T-cell (primary cell): ENCODE measurements at regions not wholly inside any gene's neighbourhood (a gene's known extent, or its start where the extent isn't known, plus 50 kb on each side); places are given as distances from the start of the nearest gene placed in this dataset.
"Not testable (repeated sequence)": the region's sequence is repeated elsewhere in the genome, so short reads cannot be mapped to it uniquely, and the experiment has no call there.

Experiments used
- ATAC-seq, 4 experiments: fragments of 200-7000 bp in 3 of 4; fragments of 150-1000 bp in 1 of 4; cut with Tn5 transposase; replicated peaks in 1 of 4; 1 replicate in 3 of 4; 2 replicates in 1 of 4; pipeline ENCODE4 v1.10.0; 2021; ENCODE audit warnings: moderate library complexity in 3 of 4, mild to moderate bottlenecking in 2 of 4, moderate number of reproducible peaks in 1 of 4
- CTCF ChIA-PET, 2 donors: fragments of 300-600 bp; sonication (Branson Sonifier 250); formaldehyde crosslinking; loops; one replicate each; lab custom pipeline; 2022; ENCODE audit warnings: antibody characterized with exemption in 2 of 2; lab: Charles Lee
- POLR2A ChIA-PET, 2 donors: fragments of 300-600 bp; sonication (Branson Sonifier 250); formaldehyde crosslinking; loops; one replicate each; lab custom pipeline; 2022; ENCODE audit warnings: antibody characterized with exemption in 2 of 2; lab: Charles Lee
- DNase-seq, 35 experiments: peaks; one replicate each; pipeline versions ENCODE4 v3.0.0 to v3.0.0-alpha.2; 2013 to 2023
- H3K27ac ChIP-seq: one replicate; pipeline ENCODE4 v1.5.1; 2013; ENCODE audit warnings: low read length
- H3K27me3 ChIP-seq, 2 experiments: replicated peaks in 1 of 2; 1 replicate in 1 of 2; 2 replicates in 1 of 2; pipeline versions ENCODE4 v1.6.1 to v1.7.0; 2013; ENCODE audit warnings: low read length in 1 of 2, mixed read lengths in 1 of 2; ENCODE audit not compliant: control insufficient read depth in 2 of 2, insufficient read depth in 2 of 2; ENCODE audit errors: extremely low read depth in 1 of 2
- H3K36me3 ChIP-seq, 2 donors: 1 replicate in 1 of 2; 2 replicates in 1 of 2; pipeline versions ENCODE4 v1.6.1 to v1.7.0; 2013; ENCODE audit warnings: low read length in 1 of 2; ENCODE audit not compliant: control insufficient read depth in 2 of 2, insufficient read depth in 1 of 2; ENCODE audit errors: extremely low read depth in 1 of 2
- H3K4me1 ChIP-seq, 2 experiments: 1 replicate in 1 of 2; 2 replicates in 1 of 2; pipeline versions ENCODE4 v1.6.1 to v1.7.0; 2013; ENCODE audit warnings: low read length in 2 of 2, mixed read lengths in 1 of 2; ENCODE audit not compliant: insufficient read depth in 2 of 2, control insufficient read depth in 1 of 2; ENCODE audit errors: extremely low read depth in 1 of 2
- H3K4me3 ChIP-seq, 2 donors: 1 replicate in 1 of 2; 2 replicates in 1 of 2; pipeline versions ENCODE4 v1.5.1 to v1.7.0; 2013; ENCODE audit warnings: mild to moderate bottlenecking in 2 of 2, low read length in 1 of 2, moderate library complexity in 1 of 2; ENCODE audit not compliant: control insufficient read depth in 1 of 2; ENCODE audit errors: extremely low read depth in 1 of 2
- H3K9me3 ChIP-seq: 2 replicates; pipeline ENCODE4 v1.7.0; 2013
- H3K27ac Mint-ChIP-seq, 2 donors: one replicate each; pipeline ENCODE4 v1.8.0; 2020 to 2021; ENCODE audit warnings: mild to moderate bottlenecking in 2 of 2, mixed read lengths in 2 of 2
- H3K27me3 Mint-ChIP-seq, 2 donors: one replicate each; pipeline ENCODE4 v1.8.0; 2021 to 2022; ENCODE audit warnings: mixed read lengths in 2 of 2
- H3K36me3 Mint-ChIP-seq: one replicate; pipeline ENCODE4 v1.8.0; 2021; ENCODE audit warnings: mixed read lengths
- H3K4me1 Mint-ChIP-seq, 3 donors: one replicate each; pipeline ENCODE4 v1.8.0; 2020 to 2022; ENCODE audit warnings: mixed read lengths in 3 of 3, mild to moderate bottlenecking in 1 of 3
- H3K4me3 Mint-ChIP-seq, 3 donors: one replicate each; pipeline ENCODE4 v1.8.0; 2020 to 2022; ENCODE audit warnings: mild to moderate bottlenecking in 3 of 3, mixed read lengths in 3 of 3, moderate library complexity in 3 of 3
- H3K9me3 Mint-ChIP-seq, 3 donors: one replicate each; pipeline ENCODE4 v1.8.0; 2020 to 2022; ENCODE audit warnings: mixed read lengths in 3 of 3
- WGBS: methylation state at CpG from one replicate; pipeline ENCODE4 v1.1.5; 2013; ENCODE audit warnings: missing lambda C conversion rate; ENCODE audit not compliant: insufficient coverage; 5-methylcytosine and 5-hydroxymethylcytosine counted together

DNA sequence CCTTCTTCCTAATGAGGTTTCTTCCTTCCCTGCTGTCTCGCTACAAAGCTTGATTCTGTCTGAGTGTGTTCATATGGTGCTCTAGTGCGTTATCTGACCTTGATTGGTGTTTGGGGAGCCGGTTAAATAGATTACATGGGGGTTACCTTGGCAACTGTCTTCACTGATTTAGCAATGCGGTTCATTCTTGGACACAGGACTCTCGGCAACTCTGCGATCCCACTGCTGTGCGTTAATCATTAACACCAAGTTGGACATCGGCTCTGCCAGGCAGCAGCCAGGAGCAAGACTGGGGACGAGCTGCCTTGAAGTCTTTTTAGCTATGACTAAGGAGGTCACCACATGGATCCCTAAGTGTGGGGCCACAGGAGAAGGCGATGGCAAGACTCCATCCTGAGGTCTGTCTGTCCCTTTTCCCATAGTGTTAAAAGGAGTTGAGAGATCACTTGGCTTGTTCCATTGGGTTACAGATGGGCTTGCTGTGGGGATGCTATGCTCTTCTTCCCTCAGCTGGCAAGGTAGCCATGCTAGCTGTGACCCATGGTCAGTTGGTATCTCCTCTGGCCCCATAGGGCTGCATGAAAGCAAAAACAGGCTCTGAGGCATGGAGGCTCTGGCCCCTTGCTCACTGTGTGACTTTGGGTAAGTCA, 93.4 kb upstream of the MAMLD1 start:
- Histone ChIP-seq H3K27me3 (no peaks in the 10 kb centered on the region), H3K9me3 (no peaks in the 10 kb centered on the region), H3K4me1 (no peaks in the 10 kb centered on the region), H3K4me3 (no peak overlapping the region), H3K36me3 (no peaks in the 10 kb centered on the region), H3K27ac (no peak overlapping the region)
- H3K4me1 Mint-ChIP-seq: no peaks in the 10 kb centered on the region
- DNase-seq (no peak), ATAC-seq (no peak)
- H3K27me3 Mint-ChIP-seq: peaks cover 0 to 15% of the 10 kb centered on the region in 2 donors
- ChIA-PET CTCF (no interaction called here), POLR2A (no interaction called here)
- no peaks in the 10 kb centered on the region for H3K9me3 Mint-ChIP-seq
- H3K4me3 Mint-ChIP-seq: no peak overlapping the region
- 59% methylated on average over 3 of the region's 10 CpGs for WGBS
- H3K36me3 Mint-ChIP-seq: no peaks in the 10 kb centered on the region
- no peak overlapping the region for H3K27ac Mint-ChIP-seq

DNA sequence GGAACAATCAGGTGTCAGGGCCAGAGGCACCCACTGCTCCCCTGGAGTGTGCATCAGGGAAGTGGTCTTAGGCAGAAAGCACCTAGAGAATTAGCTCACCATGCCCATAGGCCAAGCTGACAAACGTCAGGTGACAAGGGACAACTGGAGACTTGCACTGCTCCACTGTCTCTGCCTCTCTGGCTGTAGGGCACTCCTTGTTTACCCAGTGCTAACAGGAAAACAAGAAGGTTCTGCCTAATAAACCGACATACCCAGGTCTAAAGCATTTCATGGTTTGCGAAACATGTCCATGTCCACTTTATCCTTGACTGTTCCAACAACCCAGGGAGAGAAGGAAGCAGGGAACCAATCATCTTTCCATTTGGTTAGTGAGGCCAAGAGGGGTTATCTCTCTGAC, 92.5 kb upstream of the MAMLD1 start:
- H3K9me3 ChIP-seq: no peaks in the 10 kb centered on the region
- Mint-ChIP-seq H3K9me3 (no peaks in the 10 kb centered on the region), H3K27me3 (peaks cover 0 to 15% of the 10 kb centered on the region in 2 donors), H3K4me3 (no peak overlapping the region), H3K4me1 (no peaks in the 10 kb centered on the region), H3K27ac (no peak overlapping the region), H3K36me3 (no peaks in the 10 kb centered on the region)
- DNase-seq: no peak
- H3K4me1 ChIP-seq: no peaks in the 10 kb centered on the region
- CTCF ChIA-PET: no interaction called here
- no peak overlapping the region for H3K4me3 ChIP-seq
- ATAC-seq: no peak
- POLR2A ChIA-PET: no interaction called here
- no peaks in the 10 kb centered on the region for H3K27me3 ChIP-seq
- H3K27ac ChIP-seq: no peak overlapping the region
- no CpG with 5 or more reads among the region's 3 CpGs for WGBS
- no peaks in the 10 kb centered on the region for H3K36me3 ChIP-seq

DNA sequence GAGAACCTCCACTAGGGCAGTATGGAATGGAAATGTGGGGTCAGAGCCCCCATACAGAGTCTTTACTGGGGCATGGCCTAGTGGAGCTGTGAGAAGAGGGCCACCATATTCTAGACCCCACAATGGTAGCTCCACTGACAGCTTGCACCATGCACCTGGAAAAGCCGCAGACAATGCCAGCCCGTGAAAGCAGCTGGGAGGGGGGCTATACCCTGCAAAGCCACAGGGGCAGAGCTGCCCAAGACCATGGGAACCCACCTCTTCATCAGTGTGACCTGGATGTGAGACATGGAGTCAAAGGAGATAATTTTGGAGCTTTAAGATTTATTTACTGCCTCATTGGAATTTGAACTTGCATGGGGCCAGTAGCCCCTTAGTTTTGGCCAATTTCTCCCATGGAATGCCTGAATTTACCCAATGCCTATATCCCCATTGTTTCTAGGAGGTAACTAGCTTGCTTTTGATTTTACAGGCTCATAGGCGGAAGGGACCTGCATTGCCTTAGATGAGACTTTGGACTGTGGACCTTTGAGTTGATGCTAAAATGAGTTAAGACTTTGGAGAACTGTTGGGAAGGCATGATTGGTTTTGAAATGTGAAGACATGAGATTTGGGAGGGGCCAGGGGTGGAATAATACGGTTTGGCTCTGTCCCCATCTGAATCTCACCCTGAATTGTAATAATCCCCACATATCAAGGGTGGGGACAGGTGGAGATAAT, 89.4 kb upstream of the MAMLD1 start:
- H3K36me3 ChIP-seq, H3K9me3 Mint-ChIP-seq, H3K27me3 Mint-ChIP-seq, H3K9me3 ChIP-seq, H3K36me3 Mint-ChIP-seq, DNase-seq, H3K27ac Mint-ChIP-seq, H3K4me1 Mint-ChIP-seq, H3K4me3 ChIP-seq, ATAC-seq, H3K4me3 Mint-ChIP-seq, POLR2A ChIA-PET, H3K27me3 ChIP-seq, CTCF ChIA-PET, H3K4me1 ChIP-seq, H3K27ac ChIP-seq: not testable (repeated sequence)
- no CpG with 5 or more reads among the region's 4 CpGs for WGBS

DNA sequence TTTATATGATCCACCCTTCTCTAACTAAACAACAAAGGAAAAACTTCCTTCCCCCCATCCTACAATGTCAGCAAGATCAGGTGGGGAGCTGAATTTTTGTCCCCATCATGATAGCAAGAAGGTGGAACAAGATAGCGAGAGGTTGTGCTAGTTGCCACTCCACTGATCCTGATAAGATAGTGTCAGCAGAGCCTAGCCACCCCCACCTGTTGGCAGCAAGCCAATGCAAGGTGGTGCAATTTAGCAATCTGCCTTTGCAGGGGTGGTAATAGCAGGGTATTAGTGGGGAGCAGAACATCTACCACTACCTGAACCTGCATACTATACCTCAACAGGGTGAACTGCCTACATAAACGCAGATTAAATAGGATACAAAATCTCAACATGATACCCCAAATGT, 80.2 kb upstream of the MAMLD1 start:
- DNase-seq (no peak), ATAC-seq (no peak)
- WGBS: no CpG with 5 or more reads among the region's 2 CpGs
- H3K9me3 ChIP-seq: no peaks in the 10 kb centered on the region
- no peaks in the 10 kb centered on the region for H3K36me3 Mint-ChIP-seq
- no peaks in the 10 kb centered on the region for H3K4me1 Mint-ChIP-seq
- POLR2A ChIA-PET: no interaction called here
- CTCF ChIA-PET: no interaction called here
- H3K27me3 Mint-ChIP-seq: peaks cover 7 to 26% of the 10 kb centered on the region in 2 donors
- H3K36me3 ChIP-seq: no peaks in the 10 kb centered on the region
- no peak overlapping the region for H3K27ac Mint-ChIP-seq
- no peaks in the 10 kb centered on the region for H3K27me3 ChIP-seq
- H3K27ac ChIP-seq: no peak overlapping the region
- H3K4me3 Mint-ChIP-seq: no peak overlapping the region
- no peaks in the 10 kb centered on the region for H3K4me1 ChIP-seq
- no peaks in the 10 kb centered on the region for H3K9me3 Mint-ChIP-seq
- no peak overlapping the region for H3K4me3 ChIP-seq

DNA sequence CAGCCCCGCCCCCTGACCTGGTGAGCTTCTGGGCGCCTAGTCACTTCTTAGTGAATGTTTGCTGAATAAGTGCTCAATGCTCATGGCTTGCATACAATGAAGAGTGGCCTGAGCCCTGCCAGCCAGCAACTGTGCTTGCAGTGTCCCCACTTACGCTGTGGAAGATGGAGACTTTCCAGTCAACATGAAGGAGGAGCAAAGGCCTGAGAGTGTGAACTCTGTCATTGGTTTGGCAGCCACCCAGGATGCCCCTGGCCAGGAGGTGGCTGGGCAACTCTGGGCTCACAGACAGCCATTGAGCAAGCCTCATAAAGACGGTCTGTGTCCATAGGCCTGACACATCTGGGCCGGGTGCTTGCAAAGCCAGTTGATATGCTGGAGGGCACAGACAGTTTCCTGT, 72.1 kb upstream of the MAMLD1 start:
- no peak overlapping the region for H3K4me3 ChIP-seq
- Mint-ChIP-seq H3K27ac (no peak overlapping the region), H3K27me3 (peaks cover 0 to 7% of the 10 kb centered on the region in 2 donors), H3K9me3 (no peaks in the 10 kb centered on the region), H3K36me3 (no peaks in the 10 kb centered on the region), H3K4me1 (no peaks in the 10 kb centered on the region), H3K4me3 (no peak overlapping the region)
- WGBS: 100% methylated on average over 2 of the region's 5 CpGs
- H3K27ac ChIP-seq: no peak overlapping the region
- no peaks in the 10 kb centered on the region for H3K36me3 ChIP-seq
- ChIA-PET CTCF (no interaction called here), POLR2A (no interaction called here)
- H3K4me1 ChIP-seq: no peaks in the 10 kb centered on the region
- H3K27me3 ChIP-seq: peaks cover 0 to 2% of the 10 kb centered on the region in 2 experiments
- ATAC-seq (no peak), DNase-seq (no peak)
- H3K9me3 ChIP-seq: no peaks in the 10 kb centered on the region

DNA sequence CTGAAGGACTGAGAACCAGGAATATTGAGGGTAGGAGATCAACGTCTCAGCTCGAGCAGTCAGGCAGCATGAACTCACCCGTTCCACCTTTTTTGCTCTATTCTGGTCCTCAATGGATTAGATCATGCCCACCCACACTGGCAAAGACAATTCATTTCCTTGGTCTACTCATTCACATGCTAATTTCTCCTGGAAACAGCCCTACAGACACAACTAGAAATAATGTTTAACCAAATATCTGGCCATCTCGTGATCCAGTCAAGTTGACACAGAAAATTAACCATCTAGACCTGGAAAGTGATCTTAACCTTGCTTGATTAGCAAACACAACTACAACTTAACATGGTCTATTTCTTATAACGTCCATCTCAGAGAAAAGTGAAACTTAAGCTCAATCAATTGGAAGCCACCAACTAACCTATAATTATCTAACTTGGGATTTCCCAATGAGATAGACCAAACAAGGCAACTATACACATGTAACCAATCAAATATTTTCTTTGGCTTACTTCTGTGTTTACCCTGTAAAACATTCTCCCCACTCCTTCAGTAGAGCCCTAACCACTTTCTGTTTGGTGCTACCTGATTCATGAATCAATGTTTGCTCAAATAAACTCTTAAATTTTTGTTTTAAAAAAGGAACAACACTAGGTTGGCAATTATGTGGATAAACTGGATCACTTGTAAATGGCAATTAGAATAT, 69.7 kb upstream of the MAMLD1 start:
- no peak for ATAC-seq
- Histone ChIP-seq H3K9me3 (no peaks in the 10 kb centered on the region), H3K36me3 (no peaks in the 10 kb centered on the region), H3K4me1 (no peaks in the 10 kb centered on the region), H3K4me3 (no peak overlapping the region), H3K27me3 (peaks cover 0 to 2% of the 10 kb centered on the region in 2 experiments), H3K27ac (no peak overlapping the region)
- CTCF ChIA-PET: no interaction called here
- Mint-ChIP-seq H3K27me3 (peaks cover 0 to 14% of the 10 kb centered on the region in 2 donors), H3K27ac (no peak overlapping the region), H3K4me3 (no peak overlapping the region), H3K9me3 (no peaks in the 10 kb centered on the region), H3K36me3 (no peaks in the 10 kb centered on the region), H3K4me1 (no peaks in the 10 kb centered on the region)
- no peak for DNase-seq
- POLR2A ChIA-PET: no interaction called here
- WGBS: 100% methylated on average over 2 of the region's 5 CpGs
